NCI-H526 (cell line): ENCODE measurements at regions not wholly inside any gene's neighbourhood (a gene's known extent, or its start where the extent isn't known, plus 50 kb on each side); places are given as distances from the start of the nearest gene placed in this dataset.

ENCODE experiments used
- DNase-seq, 2 experiments: peaks; one replicate each; lab custom pipeline; 2025; lab: John Stamatoyannopoulos, UW

GRCh38 chr2:234835738-234836137 lies 116.1 kb upstream of the SH3BP4 start:
- DNase-seq: no peak

DNA sequence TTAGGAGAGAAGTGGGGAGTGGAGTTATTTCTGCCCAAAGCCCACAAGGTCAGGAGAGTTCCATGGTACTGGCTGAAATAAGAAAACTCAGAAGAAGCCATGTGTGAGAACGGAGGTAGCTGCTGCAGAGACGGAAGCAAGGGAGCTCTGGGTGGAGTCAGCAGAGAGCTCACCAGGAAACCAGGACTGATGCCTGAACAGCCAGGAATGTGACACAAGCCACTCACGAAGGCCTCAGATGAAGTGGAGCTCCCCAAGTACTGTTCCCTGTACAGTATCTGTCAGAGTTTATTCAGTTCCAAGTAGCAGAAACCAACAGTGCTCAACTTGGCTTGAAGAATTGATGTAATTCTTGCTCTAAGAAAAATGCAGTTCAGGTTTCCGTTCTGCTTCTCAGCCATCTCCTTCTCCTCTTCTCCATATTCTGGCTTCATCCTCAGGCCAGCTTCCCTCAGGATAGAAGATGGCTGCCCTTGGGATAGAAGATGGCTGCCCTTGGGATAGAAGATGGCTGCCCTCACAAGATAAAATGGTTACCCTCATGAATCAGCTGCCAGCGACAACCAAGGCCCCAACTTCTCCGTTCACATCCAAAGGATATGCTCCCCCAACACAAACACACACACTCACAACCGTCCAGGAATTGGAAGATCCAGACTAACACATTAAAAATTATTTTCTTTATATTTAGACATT lies 117.4 kb upstream of the SH3BP4 start:
- DNase-seq: no peak

- no peak for DNase-seq
Observed at GRCh38 chr2:234830853-234831252, 121.0 kb upstream of the SH3BP4 start.

DNA sequence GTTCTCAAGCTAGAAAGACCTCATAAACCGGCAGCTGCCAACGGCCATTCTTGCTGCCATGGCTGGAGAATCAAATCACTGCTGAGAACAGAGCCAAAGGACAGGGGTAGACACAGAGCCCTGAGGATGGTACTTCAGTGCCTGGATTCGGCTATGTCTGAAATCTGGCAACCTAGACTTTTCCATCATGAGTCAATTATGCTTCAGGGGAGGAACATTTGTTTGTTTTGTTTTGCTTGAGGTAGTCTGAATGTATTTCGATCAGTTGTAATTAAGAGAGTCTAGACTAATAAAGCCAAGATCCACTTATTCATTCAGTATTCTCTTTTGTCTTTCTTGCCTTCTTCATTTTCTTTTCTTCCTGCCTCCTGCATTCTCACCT lies 122.8 kb upstream of the SH3BP4 start:
- DNase-seq: no peak

GRCh38 chr2:234828382-234829073 lies 123.3 kb upstream of the SH3BP4 start:
- DNase-seq: no peak

DNA sequence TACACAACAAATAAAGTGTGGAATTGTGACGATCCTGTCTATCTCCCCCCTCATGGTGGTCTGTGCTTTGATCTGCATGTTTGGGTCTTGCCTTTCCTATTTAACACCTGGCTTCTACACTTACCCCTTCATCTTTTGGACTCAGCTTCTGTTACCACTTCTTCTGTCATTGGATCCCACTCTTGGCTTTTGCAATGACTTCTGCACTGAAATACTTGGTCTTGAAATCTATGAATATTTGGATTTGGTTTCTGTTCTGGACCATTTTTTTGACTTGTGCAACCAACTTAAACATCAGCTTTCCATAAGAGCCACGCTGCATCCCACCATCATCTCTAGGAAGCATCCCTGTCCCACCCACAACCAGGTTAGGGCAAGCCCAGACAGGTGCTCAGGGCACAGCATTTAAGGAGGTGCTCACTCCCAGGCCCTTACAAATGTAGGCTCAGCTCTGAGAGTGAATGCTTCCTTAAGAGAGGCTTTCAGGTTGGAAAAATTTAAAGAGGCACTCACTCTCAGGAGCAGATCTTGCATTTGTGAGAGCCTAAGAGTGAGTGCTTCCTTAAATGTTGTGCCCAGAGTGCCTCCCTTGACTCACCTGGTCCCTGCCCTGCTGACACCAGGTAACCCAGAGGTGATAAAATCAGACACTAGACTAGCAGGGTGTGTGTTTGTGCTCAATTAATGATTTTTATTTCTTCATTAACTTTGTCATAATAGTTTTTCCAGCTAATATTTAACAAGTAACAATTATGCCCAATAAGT lies 124.5 kb upstream of the SH3BP4 start:
- DNase-seq: no peak

- no peak for DNase-seq
Observed at GRCh38 chr2:234826681-234827080, 125.1 kb upstream of the SH3BP4 start.

- no peak for DNase-seq
Observed at GRCh38 chr2:234825616-234826015, 126.2 kb upstream of the SH3BP4 start.

- no peak for DNase-seq
Observed at GRCh38 chr2:234823877-234824376, 127.9 kb upstream of the SH3BP4 start.

DNA sequence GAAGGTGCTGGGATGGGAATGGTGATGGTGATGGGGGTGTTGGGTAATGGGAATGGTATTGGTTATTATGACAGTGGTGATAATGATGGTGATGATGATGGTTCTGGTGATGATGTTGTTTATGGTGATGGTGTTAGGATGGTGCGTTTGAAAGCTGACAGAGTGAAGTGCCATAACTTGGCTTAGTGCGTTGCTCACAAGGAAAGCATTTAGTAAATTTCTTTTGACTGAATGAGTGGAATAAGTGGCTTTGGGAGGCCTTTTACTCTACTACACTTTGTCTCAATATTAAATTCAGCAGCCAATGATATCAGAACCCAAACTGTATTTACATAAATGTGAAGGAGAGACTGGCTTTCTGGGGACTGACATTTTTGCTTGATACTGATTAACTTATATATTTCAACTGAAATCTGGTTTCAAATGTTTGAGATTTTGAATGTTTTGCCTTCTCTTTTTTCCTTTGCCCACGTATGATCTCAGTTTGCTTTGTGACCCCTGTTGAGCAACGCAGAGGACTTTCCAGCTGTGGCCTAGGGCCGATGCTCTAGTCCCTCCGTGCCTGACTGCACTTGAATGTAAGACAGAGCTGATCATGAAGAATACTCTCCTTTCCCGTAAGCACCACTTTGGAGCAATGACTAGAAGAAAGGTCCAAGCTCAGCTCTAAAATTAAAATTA lies 128.5 kb upstream of the SH3BP4 start:
- no peak for DNase-seq

DNA sequence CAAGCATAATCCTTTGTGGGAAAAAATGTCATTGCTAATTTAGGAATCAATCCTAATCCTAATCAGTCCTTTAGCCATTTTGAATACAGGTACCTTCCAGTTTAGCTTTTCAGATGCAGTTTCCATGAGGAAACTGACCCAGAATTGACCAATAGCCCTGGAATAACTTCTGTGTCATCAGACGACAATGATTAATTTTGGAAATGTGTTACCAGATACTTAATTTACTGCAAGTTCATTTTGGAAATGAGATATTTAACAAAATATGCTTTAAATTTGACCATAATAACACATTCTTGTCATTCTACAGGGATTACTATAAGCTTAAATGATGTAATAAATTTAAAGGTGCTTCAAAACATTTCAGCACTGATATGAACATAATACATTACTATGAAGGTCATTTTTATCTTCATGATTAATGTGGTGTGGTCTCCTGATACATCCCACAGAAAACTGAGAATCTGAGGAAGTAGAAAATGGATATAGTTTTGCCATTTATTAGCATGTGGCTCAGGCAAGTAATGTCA lies 129.8 kb upstream of the SH3BP4 start:
- no peak for DNase-seq

DNA sequence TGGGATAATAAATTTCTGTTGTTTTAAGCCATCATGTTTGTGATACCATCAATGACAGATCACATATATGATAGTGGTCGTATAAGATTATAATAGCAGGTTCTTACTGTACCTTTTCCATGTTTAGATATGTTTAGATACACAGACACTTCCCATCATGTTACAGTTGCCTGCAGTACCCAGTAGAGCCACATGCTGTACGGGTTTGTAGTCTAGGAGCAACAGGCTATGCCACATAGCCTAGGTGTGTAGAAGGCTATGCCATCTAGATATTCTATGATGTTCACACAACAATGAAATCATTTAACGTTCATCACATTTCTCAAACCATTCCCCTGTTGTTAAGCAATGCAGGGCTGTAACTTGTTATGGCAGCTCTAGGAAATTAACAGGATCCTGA lies 132.9 kb upstream of the SH3BP4 start:
- DNase-seq: peak in 1 of 2 experiments; percentile 11

DNA sequence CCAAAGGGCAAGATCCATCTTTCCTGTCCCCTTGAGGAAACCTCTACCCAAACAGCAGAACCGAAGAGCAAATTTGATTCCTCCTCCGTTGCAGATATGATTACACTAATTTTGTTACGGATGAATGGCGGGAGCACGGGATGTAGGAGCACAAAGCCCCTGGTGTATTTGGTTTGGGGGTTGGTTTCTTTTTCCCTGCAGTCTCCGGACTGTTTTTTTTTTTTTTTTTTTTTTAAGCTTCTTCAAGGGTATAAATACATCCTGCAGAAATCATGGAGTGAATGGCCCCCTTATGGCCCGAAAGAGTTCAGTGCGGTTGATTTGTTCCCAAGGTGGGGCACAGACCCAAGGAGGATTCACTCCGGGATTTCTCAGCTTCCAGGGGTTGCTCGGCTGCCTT lies 135.3 kb upstream of the SH3BP4 start:
- DNase-seq: no peak

- DNase-seq: no peak
Observed at GRCh38 chr2:234816056-234816455, 135.8 kb upstream of the SH3BP4 start.

- DNase-seq: no peak
Observed at GRCh38 chr2:234814374-234814773, 137.4 kb upstream of the SH3BP4 start.

DNA sequence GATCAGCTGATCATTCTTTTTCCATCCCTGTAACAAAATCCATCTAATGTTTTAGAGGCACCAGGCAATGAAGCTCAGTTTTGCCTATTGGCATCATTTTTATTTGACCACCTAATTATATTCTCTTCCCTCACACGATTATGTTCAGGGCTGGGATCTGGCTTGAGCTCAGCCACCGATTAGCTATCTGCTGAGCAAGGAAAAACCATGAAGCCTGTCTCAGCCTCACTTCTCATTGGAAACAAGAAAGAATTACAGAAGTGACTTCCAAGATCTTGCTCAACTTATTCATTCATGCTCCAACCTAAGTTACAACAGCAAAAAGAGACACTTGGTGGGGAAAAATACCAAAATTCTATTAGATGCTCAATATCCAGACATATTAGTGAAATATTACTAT lies 139.0 kb upstream of the SH3BP4 start:
- peak in 1 of 2 experiments; percentile 9 for DNase-seq

- no peak for DNase-seq
Observed at GRCh38 chr2:234808907-234809306, 142.9 kb upstream of the SH3BP4 start.

DNA sequence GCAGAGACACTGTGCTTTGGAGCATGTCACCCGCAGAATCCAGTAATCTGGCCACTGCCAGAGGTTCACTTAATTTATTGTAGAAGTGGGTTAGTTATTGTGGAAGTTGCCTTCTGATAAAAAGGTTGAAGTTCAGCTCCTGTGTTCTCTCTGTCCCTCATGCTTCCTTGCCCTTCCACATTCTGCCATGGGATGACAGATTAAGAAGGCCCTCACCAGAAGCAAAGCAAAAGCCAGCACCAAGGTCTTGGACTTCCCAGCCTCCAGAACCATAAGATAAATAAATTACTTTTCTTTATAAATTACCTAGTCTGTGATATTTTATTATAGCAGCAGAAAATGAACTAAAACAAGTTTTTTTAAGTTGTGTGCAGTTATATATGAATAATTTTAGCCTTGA lies 145.0 kb upstream of the SH3BP4 start:
- no peak for DNase-seq

DNA sequence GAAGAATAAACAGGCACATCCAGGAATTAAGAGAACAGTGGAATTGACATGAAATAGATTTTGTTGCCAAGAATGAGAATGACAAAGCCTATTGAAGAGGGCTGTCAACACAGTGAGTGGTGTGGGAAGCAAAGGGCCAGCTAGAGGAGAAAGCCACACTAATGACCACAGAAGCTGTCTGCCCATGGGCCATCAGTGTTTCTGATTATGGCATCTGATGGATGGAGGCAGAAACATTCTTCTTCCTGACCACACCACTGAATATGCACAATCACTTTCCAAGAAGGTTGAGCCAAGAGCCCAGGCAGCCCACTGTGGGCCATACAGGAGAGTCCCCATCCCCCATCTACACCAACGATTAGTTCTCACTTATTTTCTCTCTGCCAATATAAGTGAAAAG lies 146.0 kb upstream of the SH3BP4 start:
- DNase-seq: no peak

DNA sequence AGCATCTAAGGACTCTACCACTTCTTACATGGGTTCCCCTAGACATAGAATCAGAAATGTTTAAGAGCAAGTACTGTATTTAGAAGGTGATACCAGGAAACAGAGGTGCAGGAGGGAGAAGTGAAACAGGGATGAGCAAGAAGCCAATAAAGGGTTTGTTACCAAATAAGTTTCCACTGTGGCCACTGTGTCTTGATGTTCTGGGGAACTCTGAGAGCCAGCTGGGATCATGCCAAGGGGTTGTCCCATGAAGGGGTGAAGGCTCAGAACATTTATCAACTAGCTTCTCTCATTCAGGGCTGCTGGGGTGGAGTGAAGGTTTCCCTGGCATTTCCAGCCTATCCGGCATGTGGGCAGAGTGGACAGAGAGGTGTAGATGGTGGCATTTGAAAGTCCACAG lies 147.1 kb upstream of the SH3BP4 start:
- no peak for DNase-seq

- no peak for DNase-seq
Observed at GRCh38 chr2:234802845-234803171, 149.0 kb upstream of the SH3BP4 start.
